HG03103 (cell line): ENCODE measurements at regions not wholly inside any gene's neighbourhood (a gene's known extent, or its start where the extent isn't known, plus 50 kb on each side); places are given as distances from the start of the nearest gene placed in this dataset.
"Not testable (repeated sequence)": the region's sequence is repeated elsewhere in the genome, so short reads cannot be mapped to it uniquely, and the experiment has no call there.

Source experiments
- ATAC-seq: cut with Tn5 transposase; IDR thresholded peaks from one replicate; pipeline ENCODE4 v1.9.1; 2021; ENCODE audit warnings: low read depth; ENCODE audit not compliant: unreplicated experiment

- no peak for ATAC-seq
Observed at GRCh38 chr3:8286749-8287148, 214.9 kb upstream of the LMCD1 start.

DNA sequence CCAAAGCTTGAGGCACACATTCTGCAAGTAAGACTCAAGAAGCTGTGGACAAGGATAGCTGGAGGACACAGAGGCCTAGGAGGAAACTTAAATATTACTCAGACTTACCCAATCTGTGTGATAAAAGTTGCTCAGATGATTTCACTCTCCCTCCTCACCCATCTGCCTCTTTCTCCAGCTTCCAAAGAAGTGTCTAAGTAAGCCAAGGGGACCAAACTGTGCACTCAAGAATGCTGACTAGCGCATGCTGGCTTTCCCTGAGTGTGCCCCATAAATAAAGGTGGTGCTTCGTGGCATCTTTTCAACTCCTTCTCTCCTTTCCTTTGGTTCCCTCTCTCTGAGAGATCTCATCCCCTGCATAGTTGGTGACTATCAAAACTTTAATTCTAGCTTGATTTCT is 211.0 kb upstream of the LMCD1 start:
- no peak for ATAC-seq

DNA sequence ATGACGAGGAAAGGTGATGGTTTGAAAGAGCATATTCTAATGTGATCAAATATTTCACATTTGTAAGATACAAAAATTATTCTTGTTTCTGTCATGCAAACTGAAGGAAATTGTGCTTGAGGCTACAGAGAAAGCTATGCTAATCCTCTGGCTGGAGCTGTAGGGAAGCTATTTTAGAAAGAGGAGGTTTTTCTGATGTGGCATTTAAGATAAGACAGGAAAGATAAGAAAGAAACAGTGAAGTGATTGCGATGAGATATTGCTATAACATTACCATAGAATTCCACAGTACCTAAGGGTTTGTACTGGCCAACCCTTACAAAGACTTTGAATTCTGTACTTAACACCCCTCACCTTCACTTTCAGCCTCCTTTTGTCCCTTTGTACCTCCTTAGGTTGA is 205.2 kb upstream of the LMCD1 start:
- ATAC-seq = no peak

DNA sequence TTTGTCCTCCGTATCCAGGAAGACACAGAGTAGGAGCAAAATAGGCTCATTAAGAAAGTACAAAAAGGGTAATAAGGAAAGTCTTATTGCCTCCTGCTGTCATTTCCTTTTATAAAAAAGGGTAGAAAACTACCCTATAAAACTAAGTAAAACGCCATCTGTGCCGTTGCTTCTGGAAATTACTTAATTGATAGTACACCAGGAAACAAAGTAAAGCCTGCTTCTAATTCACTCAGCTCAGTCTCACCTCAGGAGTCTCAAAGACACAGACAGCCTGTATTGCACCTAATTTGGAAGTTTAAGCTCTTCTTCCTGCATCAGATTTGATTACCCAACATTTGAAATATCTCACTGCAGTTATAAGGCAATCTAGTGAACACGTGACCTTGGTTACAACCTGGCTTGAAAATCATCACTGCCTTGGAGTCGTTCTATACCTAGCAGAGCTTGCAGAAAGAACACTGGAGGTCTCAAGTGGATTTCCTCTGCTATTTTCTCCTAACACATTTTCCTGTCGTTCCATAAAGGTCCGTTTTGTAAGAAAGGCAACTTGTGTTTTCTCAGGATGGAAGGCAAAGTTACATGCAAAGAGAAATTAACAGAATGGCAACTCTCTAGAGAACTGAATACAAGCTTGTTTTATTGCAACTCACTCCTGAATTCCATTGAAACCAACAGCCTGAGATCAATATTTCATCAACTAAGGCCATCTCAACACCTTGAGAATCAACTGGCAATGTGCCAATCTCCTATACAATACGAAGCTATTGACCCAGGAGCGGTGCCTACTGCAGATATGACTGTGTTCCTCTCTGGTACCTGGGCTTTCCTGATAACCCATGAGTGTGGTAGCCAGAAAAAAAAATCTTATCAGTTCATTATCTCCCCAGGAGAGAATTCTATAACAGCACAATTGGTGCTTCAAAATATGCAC is 203.3 kb upstream of the LMCD1 start:
- ATAC-seq = no peak

- ATAC-seq = peak; percentile 63
Observed at GRCh38 chr3:8301977-8302735, 199.5 kb upstream of the LMCD1 start.

GRCh38 chr3:8303466-8303865 is 198.2 kb upstream of the LMCD1 start:
- no peak for ATAC-seq

GRCh38 chr3:8305371-8305770 is 196.3 kb upstream of the LMCD1 start:
- ATAC-seq = no peak

DNA sequence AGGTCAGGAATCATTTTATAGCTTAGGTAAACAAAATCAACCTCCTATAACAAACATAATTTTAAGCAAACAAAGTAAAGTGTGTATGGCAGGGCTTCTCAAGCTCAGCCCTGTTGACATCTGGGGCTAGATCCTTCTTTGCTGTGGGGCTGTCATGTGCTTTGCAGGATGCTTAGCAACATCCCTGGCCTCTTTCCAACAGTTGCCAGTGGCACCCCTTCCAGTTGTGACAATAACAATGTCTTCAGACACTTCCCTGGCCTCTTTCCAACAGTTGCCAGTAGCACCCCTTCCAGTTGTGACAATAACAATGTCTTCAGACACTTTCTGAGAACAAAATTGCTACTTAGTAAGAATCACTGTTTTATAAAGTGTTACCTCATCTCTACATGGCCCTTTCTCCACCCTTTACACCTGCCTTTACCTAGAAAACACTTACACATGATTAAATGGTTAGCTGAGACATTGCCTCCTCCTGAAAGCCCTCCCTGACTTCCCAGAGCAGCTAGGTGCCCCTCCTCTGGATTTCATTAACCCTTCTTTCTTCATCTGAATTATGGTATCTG is 194.0 kb upstream of the LMCD1 start:
- no peak for ATAC-seq

DNA sequence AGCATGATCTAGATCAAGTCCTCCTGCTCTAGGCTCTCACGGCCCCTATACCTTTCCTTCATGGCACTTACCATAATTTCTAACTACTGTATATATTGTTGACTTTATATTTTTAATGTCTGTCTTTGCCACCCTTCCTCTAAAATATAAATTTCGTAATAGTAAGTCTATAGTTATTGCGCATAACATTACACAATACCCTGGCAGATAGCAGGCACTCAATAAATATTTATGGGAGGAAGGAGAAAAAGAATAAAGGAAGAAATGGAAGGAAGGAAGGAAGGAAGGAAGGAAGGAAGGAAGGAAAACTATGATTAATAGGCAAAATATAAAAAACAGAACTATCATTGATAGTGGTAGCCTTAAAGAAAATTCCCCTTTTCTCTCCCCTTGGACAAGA is 190.3 kb upstream of the LMCD1 start:
- no peak for ATAC-seq

- no peak for ATAC-seq
Observed at GRCh38 chr3:8312685-8313084, 188.9 kb upstream of the LMCD1 start.

- ATAC-seq = no peak
Observed at GRCh38 chr3:8313560-8314267, 187.9 kb upstream of the LMCD1 start.

- ATAC-seq = not testable (repeated sequence)
Observed at GRCh38 chr3:8315526-8315925, 186.1 kb upstream of the LMCD1 start.

DNA sequence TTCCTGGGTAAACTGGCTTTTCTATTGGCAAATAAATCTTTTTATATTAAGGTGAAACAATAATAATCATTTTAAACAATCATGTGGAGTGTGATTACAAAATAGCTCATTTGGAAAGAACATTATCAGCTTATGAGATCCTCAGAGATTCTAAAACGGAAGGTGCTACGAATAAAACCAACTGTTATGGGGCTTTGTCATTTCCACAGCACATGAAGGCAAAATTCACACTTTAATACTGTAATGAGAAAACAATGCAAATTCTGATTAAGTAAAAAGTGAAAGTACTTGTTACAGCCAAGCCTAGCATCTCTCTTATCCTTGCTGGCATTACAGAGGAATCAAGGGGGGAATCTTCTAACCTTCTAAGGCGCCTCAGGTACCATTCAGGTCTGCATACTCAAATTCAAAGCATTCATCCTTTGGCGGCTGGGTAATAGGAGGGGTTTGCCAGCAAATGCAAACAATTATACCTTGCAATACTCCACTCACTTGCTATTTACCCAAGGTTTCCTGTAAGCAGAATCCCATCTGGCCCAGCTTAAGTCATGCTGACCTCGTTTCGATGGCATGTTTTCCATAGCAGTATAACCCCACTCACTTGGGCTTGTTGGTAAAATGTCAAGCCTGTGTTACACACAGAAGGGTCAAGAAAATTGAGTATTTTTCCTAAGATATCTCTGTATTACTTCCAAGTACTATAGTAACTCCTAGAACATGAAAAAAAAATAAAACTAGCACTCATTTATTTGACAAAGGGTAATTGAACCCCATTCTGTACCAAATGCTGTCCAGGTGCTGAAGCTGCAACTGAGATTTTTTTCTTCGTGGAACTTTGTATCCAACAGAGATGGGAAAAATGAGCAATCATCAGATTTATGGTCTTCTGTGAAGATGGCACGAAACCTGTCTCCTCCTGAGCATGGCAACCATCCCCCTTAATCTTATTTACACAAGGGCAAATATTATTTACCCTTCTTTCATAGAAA is 183.7 kb upstream of the LMCD1 start:
- ATAC-seq = no peak

DNA sequence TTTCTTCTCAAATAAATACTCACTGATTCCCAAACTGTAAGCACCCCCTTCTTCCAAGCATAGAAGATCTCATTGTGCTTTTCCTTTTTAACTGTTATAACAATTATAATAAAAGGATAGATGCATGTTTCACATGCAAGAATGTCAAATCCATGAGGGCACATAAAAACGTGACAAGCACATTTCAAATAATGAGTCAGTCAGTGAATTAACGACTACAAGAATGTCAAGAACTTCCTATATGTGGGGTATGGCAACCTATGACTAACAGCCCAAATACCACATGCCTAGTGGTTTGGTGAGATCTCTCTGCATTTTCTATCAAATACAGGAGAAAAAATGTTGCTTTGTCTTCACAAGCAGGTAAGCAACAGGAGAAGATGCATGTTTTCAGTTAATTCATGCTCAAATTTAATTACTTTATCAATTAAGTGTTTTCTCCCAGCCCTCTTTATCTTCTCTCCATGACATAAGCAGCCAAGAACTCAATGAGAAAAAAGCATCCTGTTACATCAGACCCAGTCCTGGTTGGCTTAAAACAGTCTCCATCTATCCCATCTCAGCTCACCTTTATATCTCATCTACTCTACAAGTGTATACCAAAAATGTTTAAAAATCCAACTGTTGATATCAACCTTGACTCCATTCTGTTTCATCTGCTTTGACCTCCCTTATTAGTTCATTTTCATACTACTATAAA is 181.5 kb upstream of the LMCD1 start:
- ATAC-seq = no peak

- ATAC-seq = no peak
Observed at GRCh38 chr3:8320711-8321458, 180.7 kb upstream of the LMCD1 start.

DNA sequence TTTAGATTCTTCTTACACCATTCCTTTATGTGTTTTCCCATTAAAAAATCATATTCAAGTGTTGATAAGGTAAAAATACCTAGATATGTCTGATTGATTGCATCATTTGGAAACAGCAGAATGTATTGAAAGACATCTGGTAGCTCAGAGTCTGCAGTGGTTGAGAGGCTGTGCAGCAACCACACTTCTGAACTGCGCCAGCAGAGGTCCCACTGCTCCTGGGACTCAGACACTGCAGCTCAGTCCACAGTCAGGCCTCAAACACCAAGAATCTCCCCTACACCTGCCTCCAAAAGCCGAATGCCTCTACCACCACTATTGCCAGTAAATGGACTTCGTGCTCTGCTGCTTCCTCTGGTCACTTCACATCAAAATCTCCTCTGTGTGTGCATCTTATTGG is 176.9 kb upstream of the LMCD1 start:
- ATAC-seq = peak; percentile 80

- no peak for ATAC-seq
Observed at GRCh38 chr3:8325306-8325705, 176.3 kb upstream of the LMCD1 start.

DNA sequence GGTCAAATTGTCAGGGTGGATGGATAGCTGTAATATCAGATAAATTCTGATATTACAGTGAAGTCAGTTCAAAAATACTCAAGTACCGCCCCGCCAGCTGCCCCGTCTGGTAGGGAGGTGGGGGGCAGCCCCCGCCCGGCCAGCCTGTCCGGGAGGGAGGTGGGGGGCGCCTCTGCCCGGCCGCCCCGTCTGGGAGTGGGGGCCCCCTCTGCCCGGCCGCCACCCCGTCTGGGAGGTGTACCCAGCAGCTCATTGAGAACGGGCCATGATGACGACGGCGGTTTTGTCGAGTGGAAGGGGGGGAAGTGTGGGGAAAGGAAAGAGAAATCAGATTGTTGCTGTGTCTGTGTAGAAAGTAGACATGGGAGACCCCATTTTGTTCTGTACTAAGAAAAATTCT is 175.8 kb upstream of the LMCD1 start:
- ATAC-seq = not testable (repeated sequence)
